Natural killer cell (primary cell): ENCODE measurements at regions not wholly inside any gene's neighbourhood (a gene's known extent, or its start where the extent isn't known, plus 50 kb on each side); places are given as distances from the start of the nearest gene placed in this dataset.

Experiments used
- ATAC-seq, 3 donors: fragments of 150-1000 bp in 2 of 3; fragments of 200-7000 bp in 1 of 3; cut with Tn5 transposase; 1 replicate in 1 of 3; 2 replicates in 2 of 3; pipeline ENCODE4 v1.10.0; 2021; ENCODE audit warnings: mild to moderate bottlenecking in 2 of 3, moderate library complexity in 2 of 3
- DNase-seq, 2 donors: peaks; one replicate each; pipeline versions ENCODE4 v3.0.0 to v3.0.0-alpha.2; 2013 to 2021; ENCODE audit warnings: mixed read lengths in 1 of 2
- H3K27ac ChIP-seq: one replicate; pipeline ENCODE4 v1.5.1; 2013; ENCODE audit warnings: mild to moderate bottlenecking, low read length
- H3K27me3 ChIP-seq: one replicate; pipeline ENCODE4 v1.6.1; 2013; ENCODE audit warnings: low read length; ENCODE audit not compliant: control insufficient read depth, insufficient read depth
- H3K36me3 ChIP-seq: one replicate; pipeline ENCODE4 v1.6.1; 2013; ENCODE audit warnings: low read length; ENCODE audit not compliant: control insufficient read depth, insufficient read depth
- H3K4me1 ChIP-seq: one replicate; pipeline ENCODE4 v1.6.1; 2013; ENCODE audit warnings: low read length; ENCODE audit not compliant: control insufficient read depth, insufficient read depth
- H3K4me3 ChIP-seq: one replicate; pipeline ENCODE4 v1.5.1; 2013; ENCODE audit warnings: low read length
- H3K9me3 ChIP-seq: one replicate; pipeline ENCODE4 v1.6.1; 2013; ENCODE audit warnings: low read length; ENCODE audit not compliant: control insufficient read depth, insufficient read depth
- H3K27ac Mint-ChIP-seq, 2 donors: one replicate each; pipeline ENCODE4 v1.8.0; 2022; ENCODE audit warnings: mild to moderate bottlenecking in 2 of 2, mixed read lengths in 2 of 2, moderate library complexity in 1 of 2
- H3K27me3 Mint-ChIP-seq, 2 donors: one replicate each; pipeline ENCODE4 v1.8.0; 2022; ENCODE audit warnings: low read depth in 2 of 2, mixed read lengths in 2 of 2
- H3K36me3 Mint-ChIP-seq: one replicate; pipeline ENCODE4 v1.8.0; 2022; ENCODE audit warnings: mixed read lengths
- H3K4me1 Mint-ChIP-seq, 2 donors: one replicate each; pipeline ENCODE4 v1.8.0; 2022; ENCODE audit warnings: mixed read lengths in 2 of 2
- H3K4me3 Mint-ChIP-seq: one replicate; pipeline ENCODE4 v1.8.0; 2022; ENCODE audit warnings: mild to moderate bottlenecking, moderate library complexity, mixed read lengths
- H3K9me3 Mint-ChIP-seq, 2 donors: one replicate each; pipeline ENCODE4 v1.8.0; 2022; ENCODE audit warnings: mixed read lengths in 2 of 2
- WGBS: methylation state at CpG from one replicate; pipeline ENCODE4 v1.1.7; 2013; ENCODE audit warnings: missing lambda C conversion rate; ENCODE audit not compliant: insufficient coverage; 5-methylcytosine and 5-hydroxymethylcytosine counted together
- intact Hi-C: fragments of 100-400 bp; cut with micrococcal nuclease; formaldehyde crosslinking; loops from one replicate; pipeline ENCODE4 v1.14.2; 2022
- TF ChIP-seq, protein P1 (sequence below): fragments of 200-600 bp; IDR thresholded peaks from one replicate; pipeline ENCODE4 v1.8.0; 2022; ENCODE audit warnings: antibody characterized with exemption

DNA sequence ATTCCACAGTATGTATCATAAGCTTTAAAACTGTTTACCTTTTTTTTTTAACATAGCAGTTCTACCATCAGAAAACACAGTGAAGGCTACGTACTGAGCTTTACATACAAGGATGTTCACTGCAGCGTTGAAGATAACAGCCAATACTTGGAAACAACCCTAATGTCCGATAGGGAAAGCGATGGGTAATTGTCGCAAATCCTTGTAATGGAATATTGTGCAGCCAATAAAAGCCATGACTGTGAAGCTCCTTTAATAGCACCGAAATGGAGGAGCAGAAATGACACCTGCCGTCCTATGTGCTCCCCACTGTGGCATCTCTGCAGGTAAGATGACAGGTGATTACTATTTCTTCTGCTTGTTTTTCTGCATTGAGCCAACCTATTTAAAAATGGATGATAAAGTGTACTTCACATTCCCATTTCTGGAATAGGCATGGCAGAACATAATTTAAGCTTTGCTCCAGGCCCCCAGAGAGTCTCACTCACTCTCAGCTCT, 523.8 kb downstream of the PTPRU start:
- H3K4me1 ChIP-seq: no peaks in the 10 kb centered on the region
- Mint-ChIP-seq H3K27me3 (peaks cover 15 to 25% of the 10 kb centered on the region in 2 donors), H3K4me1 (no peaks in the 10 kb centered on the region), H3K4me3 (no peak overlapping the region), H3K36me3 (no peaks in the 10 kb centered on the region), H3K27ac (no peak overlapping the region), H3K9me3 (no peaks in the 10 kb centered on the region)
- H3K4me3 ChIP-seq: no peak overlapping the region
- no peaks in the 10 kb centered on the region for H3K36me3 ChIP-seq
- WGBS: 89% methylated on average over 7 of the region's 7 CpGs
- TF ChIP-seq, protein P1, sequence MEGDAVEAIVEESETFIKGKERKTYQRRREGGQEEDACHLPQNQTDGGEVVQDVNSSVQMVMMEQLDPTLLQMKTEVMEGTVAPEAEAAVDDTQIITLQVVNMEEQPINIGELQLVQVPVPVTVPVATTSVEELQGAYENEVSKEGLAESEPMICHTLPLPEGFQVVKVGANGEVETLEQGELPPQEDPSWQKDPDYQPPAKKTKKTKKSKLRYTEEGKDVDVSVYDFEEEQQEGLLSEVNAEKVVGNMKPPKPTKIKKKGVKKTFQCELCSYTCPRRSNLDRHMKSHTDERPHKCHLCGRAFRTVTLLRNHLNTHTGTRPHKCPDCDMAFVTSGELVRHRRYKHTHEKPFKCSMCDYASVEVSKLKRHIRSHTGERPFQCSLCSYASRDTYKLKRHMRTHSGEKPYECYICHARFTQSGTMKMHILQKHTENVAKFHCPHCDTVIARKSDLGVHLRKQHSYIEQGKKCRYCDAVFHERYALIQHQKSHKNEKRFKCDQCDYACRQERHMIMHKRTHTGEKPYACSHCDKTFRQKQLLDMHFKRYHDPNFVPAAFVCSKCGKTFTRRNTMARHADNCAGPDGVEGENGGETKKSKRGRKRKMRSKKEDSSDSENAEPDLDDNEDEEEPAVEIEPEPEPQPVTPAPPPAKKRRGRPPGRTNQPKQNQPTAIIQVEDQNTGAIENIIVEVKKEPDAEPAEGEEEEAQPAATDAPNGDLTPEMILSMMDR: no peak
- H3K27me3 ChIP-seq: no peaks in the 10 kb centered on the region
- H3K9me3 ChIP-seq: no peaks in the 10 kb centered on the region
- intact Hi-C loops: no loop called here
- no peak for ATAC-seq
- H3K27ac ChIP-seq: no peak overlapping the region
- DNase-seq: no peak

DNA sequence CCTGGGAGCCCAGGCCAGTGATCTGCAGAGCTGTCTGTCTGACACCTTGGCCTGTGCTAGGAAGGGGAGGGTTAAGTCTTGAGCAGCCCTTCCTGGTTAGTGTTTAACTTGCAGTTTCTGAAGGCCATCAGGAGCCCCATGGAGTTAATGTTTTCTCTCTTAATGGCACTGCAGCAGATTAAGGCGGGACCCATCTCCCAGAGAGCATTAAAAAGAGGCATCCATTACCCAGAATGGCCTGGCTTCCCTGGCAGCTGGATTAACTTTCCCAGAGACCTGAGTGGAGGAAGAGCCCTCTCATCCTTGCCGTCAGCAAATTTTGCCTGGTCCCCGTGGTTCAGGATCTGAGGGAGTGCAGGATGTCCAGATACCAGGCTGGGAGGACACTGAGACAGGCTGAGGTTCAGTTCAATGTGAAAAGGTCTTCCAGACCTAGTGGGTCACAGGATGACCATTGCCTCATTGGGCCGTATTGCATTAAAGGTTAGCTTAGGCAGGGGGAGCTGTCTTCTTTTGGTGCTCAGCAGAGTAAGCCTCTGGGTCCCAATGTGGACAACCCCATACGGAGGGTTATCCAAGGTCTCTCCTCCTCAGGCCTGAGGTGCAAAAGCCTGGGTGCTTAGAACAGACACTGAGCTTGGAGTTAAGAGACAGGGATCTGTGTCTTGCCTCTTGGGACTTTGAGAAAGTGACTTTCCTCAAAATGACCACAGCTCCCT, 522.6 kb downstream of the PTPRU start:
- H3K9me3 ChIP-seq: no peaks in the 10 kb centered on the region
- H3K27me3 ChIP-seq: no peaks in the 10 kb centered on the region
- Mint-ChIP-seq H3K27ac (no peak overlapping the region), H3K27me3 (peaks cover 12 to 13% of the 10 kb centered on the region in 2 donors), H3K9me3 (no peaks in the 10 kb centered on the region), H3K36me3 (no peaks in the 10 kb centered on the region), H3K4me1 (no peaks in the 10 kb centered on the region), H3K4me3 (no peak overlapping the region)
- no peaks in the 10 kb centered on the region for H3K36me3 ChIP-seq
- H3K27ac ChIP-seq: no peak overlapping the region
- WGBS: 65% methylated on average over 5 of the region's 5 CpGs
- intact Hi-C loops: no loop called here
- TF ChIP-seq, protein P1: no peak
- no peak for ATAC-seq
- no peak overlapping the region for H3K4me3 ChIP-seq
- no peak for DNase-seq
- H3K4me1 ChIP-seq: no peaks in the 10 kb centered on the region

DNA sequence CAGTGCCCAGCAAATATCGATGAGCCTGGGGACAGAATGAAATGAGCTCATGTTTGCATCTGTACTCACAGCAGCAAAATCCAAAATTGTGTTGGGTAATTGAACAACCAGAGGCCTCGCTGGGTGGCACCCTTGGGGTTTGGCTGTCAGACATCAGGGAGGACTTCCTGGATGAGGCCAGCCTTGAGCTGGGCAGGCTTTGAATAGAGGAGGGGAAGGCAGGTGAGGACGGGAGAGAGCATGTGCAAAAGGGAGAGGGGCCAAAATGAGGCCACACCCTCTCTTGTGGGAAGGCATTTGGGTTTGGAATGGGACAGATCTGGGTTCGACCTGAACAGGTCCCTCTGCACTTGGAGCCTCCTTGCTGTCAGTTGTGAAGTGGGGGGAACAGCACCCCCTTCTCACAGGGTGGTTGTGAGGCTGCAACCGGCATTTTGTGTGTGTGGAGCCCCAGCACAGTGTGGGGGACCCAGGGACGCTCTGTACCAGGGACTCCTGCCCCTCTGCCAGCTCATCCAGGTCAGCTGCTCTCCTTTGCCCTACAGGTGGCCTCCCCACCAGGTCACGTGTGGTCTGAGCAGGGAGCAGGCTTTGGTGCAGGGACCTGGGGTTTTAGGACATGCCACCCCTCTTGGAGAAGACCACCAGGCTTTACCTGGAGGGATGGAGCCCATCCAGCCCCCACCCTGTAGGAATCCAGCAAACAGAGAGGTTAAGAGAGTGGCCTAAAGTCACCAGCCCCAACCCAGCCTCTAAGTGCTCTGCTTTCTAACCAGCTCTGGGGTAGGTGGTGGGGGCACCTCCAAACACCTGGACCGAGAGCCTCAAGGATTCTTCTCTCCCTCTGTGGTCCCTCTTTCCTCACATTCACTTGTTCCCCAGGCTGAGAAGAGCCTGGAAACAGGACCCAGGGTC, 521.8 kb downstream of the PTPRU start:
- Mint-ChIP-seq H3K27ac (no peak overlapping the region), H3K36me3 (no peaks in the 10 kb centered on the region), H3K4me3 (no peak overlapping the region), H3K9me3 (no peaks in the 10 kb centered on the region), H3K27me3 (peaks cover 5 to 9% of the 10 kb centered on the region in 2 donors), H3K4me1 (no peaks in the 10 kb centered on the region)
- DNase-seq: no peak
- intact Hi-C loops: no loop called here
- WGBS: 70% methylated on average over 8 of the region's 8 CpGs
- Histone ChIP-seq H3K4me3 (no peak overlapping the region), H3K27ac (no peak overlapping the region), H3K4me1 (no peaks in the 10 kb centered on the region), H3K36me3 (no peaks in the 10 kb centered on the region), H3K27me3 (no peaks in the 10 kb centered on the region), H3K9me3 (no peaks in the 10 kb centered on the region)
- no peak for ATAC-seq
- TF ChIP-seq, protein P1: no peak
